IPS-15b (cell line): ENCODE measurements at regions not wholly inside any gene's neighbourhood (a gene's known extent, or its start where the extent isn't known, plus 50 kb on each side); places are given as distances from the start of the nearest gene placed in this dataset.

ENCODE experiments used
- H3K27me3 ChIP-seq: one replicate; pipeline ENCODE4 v1.6.1; 2013; ENCODE audit warnings: low read length; ENCODE audit not compliant: control insufficient read depth, insufficient read depth
- H3K36me3 ChIP-seq: one replicate; pipeline ENCODE4 v1.6.1; 2013; ENCODE audit warnings: low read length; ENCODE audit not compliant: control insufficient read depth, insufficient read depth
- H3K4me1 ChIP-seq: one replicate; pipeline ENCODE4 v1.6.1; 2013; ENCODE audit warnings: mild to moderate bottlenecking, low read length; ENCODE audit not compliant: control insufficient read depth, insufficient read depth
- H3K4me3 ChIP-seq: one replicate; pipeline ENCODE4 v1.5.1; 2013; ENCODE audit warnings: low read depth, low read length
- H3K9ac ChIP-seq: one replicate; pipeline ENCODE4 v1.6.1; 2013; ENCODE audit warnings: low read depth, mild to moderate bottlenecking, low read length
- H3K9me3 ChIP-seq: one replicate; pipeline ENCODE4 v1.6.1; 2013; ENCODE audit warnings: mild to moderate bottlenecking, low read length; ENCODE audit not compliant: control insufficient read depth, insufficient read depth

- Histone ChIP-seq H3K4me1 (no peaks in the 10 kb centered on the region), H3K27me3 (no peaks in the 10 kb centered on the region), H3K4me3 (no peak overlapping the region), H3K9me3 (no peaks in the 10 kb centered on the region), H3K36me3 (no peaks in the 10 kb centered on the region), H3K9ac (no peak overlapping the region)
Measured at GRCh38 chr7:15914611-15915010, 228.1 kb upstream of the MEOX2 start.

DNA sequence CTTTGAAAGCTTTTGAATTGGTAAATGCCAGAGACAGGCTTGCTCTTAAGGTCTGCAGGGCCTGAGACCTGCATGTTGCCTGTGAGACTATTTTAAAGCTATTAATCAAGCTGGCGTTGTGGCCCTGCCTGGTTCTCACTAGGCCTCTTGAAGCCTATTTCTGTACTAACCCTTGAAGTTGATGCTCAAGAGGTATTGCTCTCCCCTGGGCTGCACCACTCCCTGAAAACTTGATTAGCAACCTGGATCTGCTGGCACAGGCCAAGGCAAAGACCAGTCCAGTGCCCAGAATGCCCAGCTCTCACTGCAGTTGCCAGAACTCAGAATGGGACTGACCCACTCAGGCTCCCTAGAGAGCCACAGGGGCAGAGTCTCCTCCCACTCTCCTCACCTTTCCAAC lies 220.0 kb upstream of the MEOX2 start:
- Histone ChIP-seq H3K4me1 (no peaks in the 10 kb centered on the region), H3K27me3 (no peaks in the 10 kb centered on the region), H3K9me3 (no peaks in the 10 kb centered on the region), H3K9ac (no peak overlapping the region), H3K4me3 (no peak overlapping the region), H3K36me3 (no peaks in the 10 kb centered on the region)

DNA sequence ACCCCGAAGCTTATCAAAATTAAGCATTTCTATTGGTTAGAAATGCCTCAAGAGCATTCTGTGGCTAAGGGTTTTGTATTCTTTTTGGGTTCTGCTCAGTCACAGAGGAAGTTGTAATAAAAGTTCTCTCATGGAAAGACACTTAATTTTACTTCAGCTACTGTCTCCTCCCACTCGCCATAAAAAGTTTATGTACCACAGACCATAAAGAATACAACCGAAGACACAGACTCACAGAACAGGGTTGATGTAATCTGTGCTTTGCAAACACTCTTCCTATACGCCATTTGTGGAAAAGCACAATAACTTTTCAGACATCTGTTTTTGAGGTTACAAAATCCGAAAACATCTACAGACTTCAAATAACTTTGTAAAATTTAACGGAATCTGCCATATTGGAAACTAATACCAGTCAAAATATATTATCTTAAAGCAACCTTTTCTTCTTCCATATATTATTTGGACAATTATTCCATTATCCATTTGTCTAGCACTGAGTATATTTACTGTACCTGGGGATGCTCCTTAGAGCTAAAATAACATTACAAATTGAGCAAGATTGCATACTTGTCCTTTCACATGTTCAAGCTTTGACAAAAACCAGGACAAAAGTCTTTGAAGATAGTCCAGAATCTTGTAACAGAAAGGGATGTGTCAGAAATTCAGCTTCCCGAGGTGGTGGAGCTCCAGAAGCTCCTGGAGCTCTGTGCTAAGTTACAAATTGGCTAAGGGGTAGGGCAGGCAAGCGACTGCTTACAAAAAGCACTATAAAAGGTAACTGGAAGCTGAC lies 219.0 kb upstream of the MEOX2 start:
- Histone ChIP-seq H3K9ac (no peak overlapping the region), H3K36me3 (no peaks in the 10 kb centered on the region), H3K9me3 (no peaks in the 10 kb centered on the region), H3K4me1 (no peaks in the 10 kb centered on the region), H3K4me3 (no peak overlapping the region), H3K27me3 (no peaks in the 10 kb centered on the region)

DNA sequence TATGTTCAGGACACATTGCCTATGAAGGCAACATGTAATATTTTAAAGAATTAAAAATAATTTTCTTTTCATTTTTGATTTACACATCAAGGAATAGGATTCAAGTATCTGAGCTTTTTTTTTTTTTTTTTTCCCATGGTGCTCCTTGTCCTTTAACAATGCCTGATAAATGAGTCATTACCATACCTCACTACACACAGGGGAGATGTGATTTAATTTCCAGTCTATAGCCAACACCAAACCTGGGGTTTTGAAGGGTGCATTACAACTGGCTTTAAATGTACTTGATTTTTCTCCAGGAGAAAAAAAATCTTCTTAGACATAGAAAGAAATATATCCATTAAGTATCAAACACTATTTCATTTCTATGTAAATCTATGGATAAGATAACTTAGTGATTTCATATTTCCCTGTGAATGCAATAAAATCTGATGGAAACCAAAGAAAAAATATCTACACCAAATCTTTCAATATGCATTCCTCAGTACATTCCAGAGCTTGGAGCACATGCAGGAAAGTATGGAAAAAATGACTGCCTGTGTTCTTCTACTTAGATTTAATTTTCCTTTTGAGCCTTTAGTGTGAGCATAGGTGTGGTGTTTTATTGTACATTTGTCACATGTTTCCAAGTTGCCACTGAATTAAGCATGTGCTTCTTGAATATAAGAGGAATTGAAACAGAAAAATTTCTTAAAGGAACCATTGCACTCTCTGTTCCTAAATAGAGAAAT lies 204.8 kb upstream of the MEOX2 start:
- Histone ChIP-seq H3K4me1 (no peaks in the 10 kb centered on the region), H3K36me3 (no peaks in the 10 kb centered on the region), H3K27me3 (no peaks in the 10 kb centered on the region), H3K9me3 (no peaks in the 10 kb centered on the region), H3K9ac (no peak overlapping the region), H3K4me3 (no peak overlapping the region)

- Histone ChIP-seq H3K9ac (no peak overlapping the region), H3K4me1 (no peaks in the 10 kb centered on the region), H3K4me3 (no peak overlapping the region), H3K27me3 (no peaks in the 10 kb centered on the region), H3K36me3 (no peaks in the 10 kb centered on the region), H3K9me3 (no peaks in the 10 kb centered on the region)
Measured at GRCh38 chr7:15889507-15889906, 203.0 kb upstream of the MEOX2 start.

DNA sequence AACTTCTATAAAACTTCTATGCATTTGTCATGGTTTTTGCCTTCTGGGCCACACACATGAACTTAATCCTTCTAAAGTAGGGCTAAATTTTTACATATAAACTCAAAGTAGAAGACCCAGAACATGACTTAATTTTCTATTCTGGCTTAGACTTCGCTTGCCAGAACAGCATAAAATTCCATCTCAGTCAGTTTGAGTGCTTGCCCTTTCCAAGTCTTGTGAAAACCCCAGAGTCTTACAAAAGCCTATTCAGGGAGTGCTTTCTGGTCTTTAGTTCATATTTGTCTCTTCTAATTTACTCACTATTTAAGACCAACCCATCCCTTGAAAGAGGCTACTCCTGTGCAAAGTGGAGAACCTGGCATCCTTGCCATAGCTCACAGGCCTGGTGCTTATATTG lies 201.6 kb upstream of the MEOX2 start:
- H3K9me3 ChIP-seq = no peaks in the 10 kb centered on the region
- no peak overlapping the region for H3K9ac ChIP-seq
- no peak overlapping the region for H3K4me3 ChIP-seq
- no peaks in the 10 kb centered on the region for H3K27me3 ChIP-seq
- no peaks in the 10 kb centered on the region for H3K4me1 ChIP-seq
- no peaks in the 10 kb centered on the region for H3K36me3 ChIP-seq

- Histone ChIP-seq H3K27me3 (no peaks in the 10 kb centered on the region), H3K9ac (no peak overlapping the region), H3K4me1 (no peaks in the 10 kb centered on the region), H3K4me3 (no peak overlapping the region), H3K9me3 (no peaks in the 10 kb centered on the region), H3K36me3 (no peaks in the 10 kb centered on the region)
Measured at GRCh38 chr7:15886626-15887025, 200.1 kb upstream of the MEOX2 start.

DNA sequence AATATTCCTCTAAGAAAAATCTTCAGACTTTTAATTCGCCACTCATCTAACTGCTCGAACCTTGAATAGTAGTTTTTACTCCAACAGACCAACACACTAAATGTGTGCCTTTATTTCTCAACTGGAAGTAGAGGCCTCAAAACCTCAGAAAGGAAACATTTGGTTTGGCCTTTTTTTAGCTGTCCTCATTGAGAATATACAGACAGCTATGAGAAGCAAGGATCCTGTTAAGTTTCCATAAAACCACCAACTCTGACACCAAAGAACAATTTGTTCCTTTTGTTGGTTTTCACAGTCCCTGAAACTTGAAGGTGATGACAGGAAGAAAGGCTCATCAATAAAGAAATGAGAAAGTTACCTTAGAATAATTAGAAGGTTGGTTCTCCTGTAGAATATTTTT lies 199.2 kb upstream of the MEOX2 start:
- no peak overlapping the region for H3K4me3 ChIP-seq
- H3K9ac ChIP-seq = no peak overlapping the region

GRCh38 chr7:15874774-15875173 lies 188.3 kb upstream of the MEOX2 start:
- H3K9ac ChIP-seq = no peak overlapping the region
- no peaks in the 10 kb centered on the region for H3K27me3 ChIP-seq
- no peaks in the 10 kb centered on the region for H3K9me3 ChIP-seq
- no peak overlapping the region for H3K4me3 ChIP-seq
- no peaks in the 10 kb centered on the region for H3K36me3 ChIP-seq
- no peaks in the 10 kb centered on the region for H3K4me1 ChIP-seq

More for the DNA sequence above, 199.2 kb upstream of the MEOX2 start:
- Histone ChIP-seq H3K36me3 (no peaks in the 10 kb centered on the region), H3K9me3 (no peaks in the 10 kb centered on the region), H3K4me1 (no peaks in the 10 kb centered on the region), H3K27me3 (no peaks in the 10 kb centered on the region)

DNA sequence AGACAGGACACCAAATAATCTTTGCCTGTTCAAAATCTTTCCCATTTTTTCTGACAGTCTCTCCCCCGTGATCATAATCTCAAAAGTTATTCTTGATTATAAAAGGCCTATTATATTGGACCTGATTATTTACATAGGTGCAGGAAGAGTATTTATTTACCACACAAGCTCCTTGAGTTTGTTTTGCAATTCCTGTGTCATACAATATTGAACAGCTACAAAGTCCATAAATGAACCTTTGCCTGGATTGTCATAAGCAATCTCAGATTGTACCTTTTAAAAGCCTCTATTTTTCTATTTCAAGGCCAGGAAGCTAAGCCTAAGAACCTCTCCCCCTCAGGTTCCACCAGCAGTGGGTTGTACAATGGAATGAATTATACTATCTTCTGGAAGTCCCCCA lies 183.9 kb upstream of the MEOX2 start:
- H3K4me1 ChIP-seq = peaks cover 5% of the 10 kb centered on the region
- no peaks in the 10 kb centered on the region for H3K27me3 ChIP-seq
- H3K36me3 ChIP-seq = no peaks in the 10 kb centered on the region
- H3K4me3 ChIP-seq = no peak overlapping the region
- H3K9me3 ChIP-seq = no peaks in the 10 kb centered on the region
- no peak overlapping the region for H3K9ac ChIP-seq

- Histone ChIP-seq H3K4me3 (no peak overlapping the region), H3K9ac (no peak overlapping the region), H3K27me3 (no peaks in the 10 kb centered on the region), H3K36me3 (no peaks in the 10 kb centered on the region), H3K4me1 (peaks cover 5% of the 10 kb centered on the region), H3K9me3 (no peaks in the 10 kb centered on the region)
Measured at GRCh38 chr7:15867441-15867840, 181.0 kb upstream of the MEOX2 start.

DNA sequence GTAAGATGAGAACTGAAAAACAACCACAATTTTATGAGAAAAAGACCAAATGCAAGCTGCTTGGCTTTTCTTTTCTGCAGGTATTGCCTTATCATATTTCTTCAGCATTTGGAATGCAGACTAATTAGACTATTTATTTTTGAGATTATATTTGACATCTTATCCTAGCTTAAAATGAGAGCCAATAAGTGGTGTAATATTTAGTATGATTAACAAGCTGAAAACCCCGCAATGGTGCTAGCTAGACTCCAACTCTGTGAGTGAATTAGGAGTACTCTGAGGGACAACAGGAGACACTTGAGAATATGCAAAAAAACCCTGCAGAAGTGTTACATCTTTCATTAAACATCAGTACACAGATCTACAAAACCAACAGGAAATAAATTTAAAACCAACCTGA lies 180.3 kb upstream of the MEOX2 start:
- H3K27me3 ChIP-seq = no peaks in the 10 kb centered on the region
- H3K36me3 ChIP-seq = no peaks in the 10 kb centered on the region
- no peaks in the 10 kb centered on the region for H3K9me3 ChIP-seq
- peaks cover 5% of the 10 kb centered on the region for H3K4me1 ChIP-seq
- H3K4me3 ChIP-seq = no peak overlapping the region
- no peak overlapping the region for H3K9ac ChIP-seq
